Stomach smooth muscle (tissue), 2 donors: ENCODE measurements at regions not wholly inside any gene's neighbourhood (a gene's known extent, or its start where the extent isn't known, plus 50 kb on each side); places are given as distances from the start of the nearest gene placed in this dataset.

Experiments used
- H3K27ac ChIP-seq: one replicate; pipeline ENCODE4 v1.7.0; 2013; ENCODE audit warnings: mild to moderate bottlenecking, low read length, inconsistent platforms
- H3K27me3 ChIP-seq, 2 donors: one replicate each; pipeline ENCODE4 v1.7.0; 2013; ENCODE audit warnings: low read length in 2 of 2; ENCODE audit not compliant: insufficient read depth in 2 of 2, control insufficient read depth in 1 of 2
- H3K36me3 ChIP-seq, 2 donors: one replicate each; pipeline ENCODE4 v1.7.0; 2013; ENCODE audit warnings: low read length in 2 of 2; ENCODE audit not compliant: control insufficient read depth in 2 of 2, insufficient read depth in 2 of 2
- H3K4me1 ChIP-seq: one replicate; pipeline ENCODE4 v1.7.0; 2013; ENCODE audit warnings: low read length; ENCODE audit not compliant: control insufficient read depth, insufficient read depth
- H3K4me3 ChIP-seq, 2 donors: one replicate each; pipeline ENCODE4 v1.7.0; 2013; ENCODE audit warnings: low read length in 2 of 2
- H3K9ac ChIP-seq, 2 donors: one replicate each; pipeline ENCODE4 v1.7.0; 2013; ENCODE audit warnings: low read length in 2 of 2, mild to moderate bottlenecking in 1 of 2
- H3K9me3 ChIP-seq, 2 donors: one replicate each; pipeline ENCODE4 v1.7.0; 2013; ENCODE audit warnings: low read length in 2 of 2; ENCODE audit not compliant: control insufficient read depth in 2 of 2
- donor health status: healthy.
- donor health status: Pancreatic carcinoma.

- no peaks in the 10 kb centered on the region for H3K36me3 ChIP-seq
- H3K4me3 ChIP-seq = no peak overlapping the region
These were observed 176.1 kb downstream of the DAD1 start for GRCh38 chr14:22412926-22413411.

GRCh38 chr14:22411398-22412055 lies 177.5 kb downstream of the DAD1 start:
- Histone ChIP-seq H3K9me3 (no peaks in the 10 kb centered on the region), H3K9ac (no peak overlapping the region), H3K4me1 (no peaks in the 10 kb centered on the region), H3K27me3 (no peaks in the 10 kb centered on the region), H3K36me3 (no peaks in the 10 kb centered on the region), H3K4me3 (no peak overlapping the region), H3K27ac (no peak overlapping the region)

More at GRCh38 chr14:22412926-22413411, 176.1 kb downstream of the DAD1 start:
- Histone ChIP-seq H3K9me3 (no peaks in the 10 kb centered on the region), H3K9ac (no peak overlapping the region), H3K4me1 (no peaks in the 10 kb centered on the region), H3K27ac (no peak overlapping the region), H3K27me3 (no peaks in the 10 kb centered on the region)

- H3K36me3 ChIP-seq = no peaks in the 10 kb centered on the region
- no peak overlapping the region for H3K9ac ChIP-seq
- no peak overlapping the region for H3K27ac ChIP-seq
- H3K9me3 ChIP-seq = no peaks in the 10 kb centered on the region
- no peaks in the 10 kb centered on the region for H3K4me1 ChIP-seq
- no peaks in the 10 kb centered on the region for H3K27me3 ChIP-seq
- H3K4me3 ChIP-seq = no peak overlapping the region
These were observed 178.5 kb downstream of the DAD1 start for GRCh38 chr14:22410497-22410896.

- Histone ChIP-seq H3K4me1 (no peaks in the 10 kb centered on the region), H3K9me3 (no peaks in the 10 kb centered on the region), H3K36me3 (no peaks in the 10 kb centered on the region), H3K27ac (no peak overlapping the region), H3K27me3 (no peaks in the 10 kb centered on the region), H3K9ac (no peak overlapping the region), H3K4me3 (no peak overlapping the region)
These were observed 180.0 kb downstream of the DAD1 start for GRCh38 chr14:22409006-22409405.

DNA sequence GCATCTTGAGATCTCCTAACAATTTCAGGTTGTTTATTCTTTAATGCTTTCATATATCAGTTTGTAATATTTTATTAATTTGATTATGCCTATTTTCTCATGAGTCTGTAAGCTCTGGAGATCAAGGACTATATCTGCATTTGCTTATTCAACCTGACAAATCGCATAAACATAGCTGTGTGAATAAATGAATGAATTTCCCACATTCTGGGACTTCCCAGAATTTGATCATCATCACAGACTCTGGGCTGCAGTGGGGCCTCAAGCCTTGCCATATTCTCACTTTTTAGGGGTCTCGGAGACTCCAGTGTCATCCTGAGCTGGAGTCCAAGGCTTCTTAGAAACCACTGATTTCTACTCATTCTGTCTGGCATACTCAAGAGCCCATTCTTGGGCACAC lies 180.5 kb downstream of the DAD1 start:
- H3K4me1 ChIP-seq = no peaks in the 10 kb centered on the region
- H3K27ac ChIP-seq = no peak overlapping the region
- no peak overlapping the region for H3K4me3 ChIP-seq
- no peak overlapping the region for H3K9ac ChIP-seq
- no peaks in the 10 kb centered on the region for H3K9me3 ChIP-seq
- no peaks in the 10 kb centered on the region for H3K27me3 ChIP-seq
- no peaks in the 10 kb centered on the region for H3K36me3 ChIP-seq

GRCh38 chr14:22407033-22407432 lies 182.0 kb downstream of the DAD1 start:
- Histone ChIP-seq H3K27ac (no peak overlapping the region), H3K36me3 (no peaks in the 10 kb centered on the region), H3K27me3 (no peaks in the 10 kb centered on the region), H3K4me1 (no peaks in the 10 kb centered on the region), H3K9me3 (no peaks in the 10 kb centered on the region), H3K4me3 (no peak overlapping the region), H3K9ac (no peak overlapping the region)

DNA sequence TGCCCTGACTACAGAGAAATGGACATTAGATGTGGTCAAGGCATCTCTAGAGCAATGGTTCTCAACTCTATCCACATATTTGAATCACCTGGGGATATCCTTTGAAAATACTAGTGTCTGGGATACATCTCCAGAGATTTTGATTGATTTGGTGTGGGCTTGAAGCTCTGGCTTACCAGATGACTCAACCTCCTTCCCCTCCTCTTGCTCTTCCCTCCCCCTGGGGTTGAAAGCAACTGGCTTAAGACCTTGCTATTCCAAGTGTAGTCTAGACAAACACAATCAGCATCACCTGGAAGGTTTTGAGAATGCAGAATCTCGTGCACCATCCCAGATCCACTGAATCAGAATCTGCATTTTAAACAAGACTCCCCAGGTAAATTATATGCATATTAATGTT lies 183.8 kb downstream of the DAD1 start:
- H3K9me3 ChIP-seq = no peaks in the 10 kb centered on the region
- H3K36me3 ChIP-seq = no peaks in the 10 kb centered on the region
- no peak overlapping the region for H3K27ac ChIP-seq
- no peaks in the 10 kb centered on the region for H3K4me1 ChIP-seq
- no peaks in the 10 kb centered on the region for H3K27me3 ChIP-seq
- no peak overlapping the region for H3K4me3 ChIP-seq
- no peak overlapping the region for H3K9ac ChIP-seq

- Histone ChIP-seq H3K36me3 (no peaks in the 10 kb centered on the region), H3K27ac (no peak overlapping the region)
These were observed 185.7 kb downstream of the DAD1 start for GRCh38 chr14:22403296-22403695.

GRCh38 chr14:22400655-22401259 lies 188.3 kb downstream of the DAD1 start:
- no peaks in the 10 kb centered on the region for H3K9me3 ChIP-seq
- H3K9ac ChIP-seq = no peak overlapping the region
- H3K27ac ChIP-seq = no peak overlapping the region
- H3K36me3 ChIP-seq = no peaks in the 10 kb centered on the region
- no peaks in the 10 kb centered on the region for H3K27me3 ChIP-seq
- H3K4me1 ChIP-seq = no peaks in the 10 kb centered on the region
- H3K4me3 ChIP-seq = no peak overlapping the region

More at GRCh38 chr14:22403296-22403695, 185.7 kb downstream of the DAD1 start:
- Histone ChIP-seq H3K27me3 (no peaks in the 10 kb centered on the region), H3K4me1 (no peaks in the 10 kb centered on the region), H3K9ac (no peak overlapping the region), H3K9me3 (no peaks in the 10 kb centered on the region), H3K4me3 (no peak overlapping the region)

GRCh38 chr14:22399776-22400175 lies 189.2 kb downstream of the DAD1 start:
- Histone ChIP-seq H3K27me3 (no peaks in the 10 kb centered on the region), H3K27ac (no peak overlapping the region), H3K36me3 (no peaks in the 10 kb centered on the region), H3K4me1 (no peaks in the 10 kb centered on the region), H3K9ac (no peak overlapping the region), H3K9me3 (no peaks in the 10 kb centered on the region), H3K4me3 (no peak overlapping the region)

DNA sequence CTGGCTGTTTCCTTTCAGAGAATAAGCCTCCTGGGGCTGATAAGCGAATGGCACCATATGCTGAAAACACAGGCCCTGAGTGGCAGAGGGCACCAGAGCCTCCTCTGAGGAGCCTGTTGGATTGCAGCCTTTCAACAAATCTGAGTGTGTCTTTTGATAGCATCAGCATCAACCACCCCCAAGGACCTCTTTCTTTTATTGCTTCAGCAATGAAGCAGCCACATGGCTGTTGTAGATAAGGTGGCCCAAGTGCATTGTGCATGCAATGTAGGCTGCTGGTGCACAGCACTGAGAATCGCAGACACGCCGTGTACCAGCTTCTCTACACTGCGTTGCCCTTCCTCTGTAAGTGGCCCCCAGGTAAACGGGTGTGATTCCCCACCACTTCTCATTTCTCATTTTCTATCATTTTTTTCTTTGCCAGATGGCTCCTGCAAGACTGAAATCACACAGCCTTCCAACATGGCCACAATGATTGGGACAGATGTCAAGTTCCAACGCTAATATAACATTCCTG lies 191.7 kb downstream of the DAD1 start:
- no peaks in the 10 kb centered on the region for H3K9me3 ChIP-seq
- H3K27me3 ChIP-seq = no peaks in the 10 kb centered on the region
- H3K27ac ChIP-seq = no peak overlapping the region
- no peaks in the 10 kb centered on the region for H3K4me1 ChIP-seq
- H3K4me3 ChIP-seq = no peak overlapping the region
- H3K9ac ChIP-seq = no peak overlapping the region
- no peaks in the 10 kb centered on the region for H3K36me3 ChIP-seq
